ENCODE measurements at regions not wholly inside any gene's neighbourhood (a gene's known extent, or its start where the extent isn't known, plus 50 kb on each side); places are given as distances from the start of the nearest gene placed in this dataset.
"Not testable (repeated sequence)": the region's sequence is repeated elsewhere in the genome, so short reads cannot be mapped to it uniquely, and the experiment has no call there.

DNA sequence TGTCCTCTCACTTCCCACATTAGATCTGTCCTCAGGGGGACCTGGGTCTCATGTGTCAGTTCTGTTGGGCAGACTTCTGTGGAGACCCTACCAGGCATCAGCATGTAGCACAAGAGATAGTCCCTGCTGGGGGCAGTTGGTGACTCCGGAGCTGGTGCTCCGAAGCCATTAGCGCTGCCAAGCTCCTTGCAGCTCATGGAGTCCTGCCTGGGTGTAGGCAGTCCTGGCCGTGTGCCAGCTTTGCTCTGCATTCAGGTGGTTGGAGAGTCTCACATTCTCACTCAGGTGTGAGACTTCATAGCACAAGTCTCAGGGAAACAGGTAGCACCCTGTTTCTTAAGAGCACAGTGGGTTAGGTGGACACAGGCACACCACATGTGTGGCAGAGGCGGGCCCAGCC is 202.3 kb downstream of the LIPI start:
- DNase-seq (ENCODE audit: low read depth, low spot score) = not testable (repeated sequence)

DNA sequence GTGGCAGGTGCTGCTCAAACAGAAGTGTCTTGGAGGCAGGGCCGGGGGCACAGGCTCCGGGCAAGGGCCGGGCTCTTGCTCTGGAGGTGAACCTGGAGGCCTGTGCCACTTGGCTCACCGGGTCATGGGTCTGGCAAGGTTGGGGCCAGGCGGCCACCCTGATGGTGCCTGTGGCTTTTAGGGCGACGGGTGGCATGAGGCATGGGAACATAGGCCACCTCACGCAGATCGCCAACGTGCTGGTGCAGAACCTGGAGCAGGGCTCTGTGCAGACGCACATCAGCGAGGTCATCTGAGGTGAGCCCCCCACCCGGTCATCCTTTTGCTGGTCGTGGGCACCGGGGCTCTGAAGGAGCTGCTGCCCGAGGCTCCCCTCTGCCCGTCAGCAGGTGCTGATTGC is 202.7 kb downstream of the LIPI start:
- not testable (repeated sequence) for DNase-seq (ENCODE audit: low read depth, low spot score)

DNA sequence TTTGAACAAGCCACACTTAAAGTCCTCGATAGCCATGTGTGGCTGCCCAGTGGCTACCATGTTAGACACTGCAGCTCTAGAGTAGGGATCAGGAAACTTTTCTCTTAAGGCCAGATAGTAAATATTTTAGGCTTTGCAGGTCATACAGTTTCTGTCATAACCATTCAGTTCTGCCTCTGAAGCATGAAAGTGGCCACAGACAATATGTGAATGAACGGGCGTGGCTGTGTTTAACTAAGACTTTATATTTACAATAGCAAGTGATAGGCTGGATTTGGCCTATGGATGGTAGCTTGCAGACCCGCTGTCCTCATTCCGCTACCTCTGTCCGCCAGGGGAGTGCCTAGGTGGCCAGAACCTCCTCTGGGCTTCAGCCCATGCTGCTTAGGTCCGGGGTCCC is 204.6 kb downstream of the LIPI start:
- not testable (repeated sequence) for DNase-seq (ENCODE audit: low read depth, low spot score)

DNA sequence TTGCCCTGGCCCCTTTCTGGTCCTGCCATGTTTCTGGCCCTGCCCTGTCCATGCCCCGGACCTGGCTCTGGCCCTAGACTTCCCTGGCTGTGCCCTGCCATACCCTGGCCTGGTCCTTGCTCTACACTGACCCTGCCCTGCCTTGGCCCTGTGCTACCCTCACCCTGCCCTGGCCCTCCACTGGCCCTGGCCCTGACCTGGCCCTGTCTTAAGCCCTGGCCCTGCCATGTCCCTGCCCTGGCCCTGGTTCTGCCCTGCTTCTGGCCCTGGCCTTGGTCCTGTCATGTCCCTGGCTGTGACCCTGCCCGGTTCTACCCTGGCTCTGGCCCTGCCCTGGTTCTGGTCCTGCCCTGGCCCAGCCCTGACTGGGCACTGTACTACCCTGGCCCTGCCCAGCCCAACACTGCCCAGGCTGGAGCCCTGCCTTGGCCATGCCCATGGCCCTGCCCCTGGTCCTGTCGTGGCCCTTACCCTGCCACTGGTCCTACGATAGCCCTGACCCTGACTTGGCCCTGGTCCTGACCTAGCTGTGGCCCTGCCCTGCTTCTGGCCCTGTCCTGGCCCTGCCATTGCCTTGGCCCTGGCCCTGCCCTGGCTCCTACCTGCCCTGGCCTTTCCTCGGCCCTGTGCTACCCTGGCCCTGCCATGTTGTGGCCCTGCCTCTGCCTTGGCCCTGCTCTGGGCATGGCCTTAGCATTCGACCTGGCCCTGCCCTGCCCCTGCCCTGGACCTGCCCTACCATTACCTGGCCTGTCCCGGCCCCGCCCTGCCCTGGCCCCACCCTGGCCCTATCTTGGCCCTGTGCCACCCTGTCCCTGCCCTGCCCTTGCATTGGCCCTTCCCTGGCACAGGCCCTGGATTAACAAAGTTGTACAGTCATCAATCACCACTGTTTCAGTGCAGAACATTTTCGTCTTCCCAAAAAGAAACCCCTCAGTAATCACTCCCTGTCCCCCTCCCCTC is 223.5 kb downstream of the LIPI start:
- DNase-seq (ENCODE audit: low read depth, low spot score) = not testable (repeated sequence)

DNA sequence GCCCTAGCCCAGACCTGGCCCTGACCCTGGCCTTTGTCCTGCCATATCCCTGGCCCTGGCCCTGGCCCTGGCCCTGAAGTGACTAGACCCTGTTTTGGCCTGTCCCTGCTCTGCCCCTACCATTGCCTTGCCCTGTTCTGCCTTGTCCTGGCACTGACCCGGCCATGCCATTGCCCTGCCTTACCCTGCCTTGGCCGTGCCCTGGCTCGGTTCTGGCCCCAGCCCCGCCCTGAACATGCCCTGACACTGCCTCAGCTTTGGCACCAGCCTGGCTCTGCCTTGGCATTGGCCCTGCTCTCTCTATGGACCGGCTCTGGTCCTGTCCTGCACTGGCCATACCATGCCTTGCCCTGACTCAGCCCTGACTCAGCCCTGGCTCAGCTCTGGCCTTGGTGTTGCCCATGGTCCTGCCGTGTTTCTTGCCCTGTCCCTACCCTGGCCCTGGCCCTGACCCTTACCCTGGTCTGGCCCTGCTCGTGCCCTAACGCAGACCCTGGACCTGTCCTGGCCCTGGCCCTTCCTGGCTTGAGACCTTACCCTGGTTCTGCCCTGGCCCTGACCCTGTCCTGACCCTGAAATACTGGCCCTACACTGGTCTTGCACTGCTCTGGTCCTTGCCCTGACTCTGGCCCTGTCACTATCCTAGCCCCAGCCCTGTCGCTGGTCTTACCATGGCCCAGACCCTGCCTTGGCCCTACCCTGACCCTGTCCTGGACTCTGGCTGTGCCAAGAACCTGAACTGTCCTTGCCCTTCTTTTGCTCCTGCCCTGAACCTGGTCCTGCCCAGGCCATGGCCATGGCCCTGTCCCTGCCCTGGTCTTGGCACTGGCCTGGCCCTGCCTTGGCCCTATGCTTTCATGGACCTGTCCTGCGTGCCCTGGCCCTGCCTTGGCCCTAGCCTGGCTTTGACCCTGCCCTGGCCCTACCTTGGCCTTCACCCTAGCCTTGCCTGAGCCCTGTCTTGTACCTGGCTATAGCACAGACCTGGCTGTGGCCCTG is 224.6 kb downstream of the LIPI start:
- DNase-seq (ENCODE audit: low read depth, low spot score) = not testable (repeated sequence)

DNA sequence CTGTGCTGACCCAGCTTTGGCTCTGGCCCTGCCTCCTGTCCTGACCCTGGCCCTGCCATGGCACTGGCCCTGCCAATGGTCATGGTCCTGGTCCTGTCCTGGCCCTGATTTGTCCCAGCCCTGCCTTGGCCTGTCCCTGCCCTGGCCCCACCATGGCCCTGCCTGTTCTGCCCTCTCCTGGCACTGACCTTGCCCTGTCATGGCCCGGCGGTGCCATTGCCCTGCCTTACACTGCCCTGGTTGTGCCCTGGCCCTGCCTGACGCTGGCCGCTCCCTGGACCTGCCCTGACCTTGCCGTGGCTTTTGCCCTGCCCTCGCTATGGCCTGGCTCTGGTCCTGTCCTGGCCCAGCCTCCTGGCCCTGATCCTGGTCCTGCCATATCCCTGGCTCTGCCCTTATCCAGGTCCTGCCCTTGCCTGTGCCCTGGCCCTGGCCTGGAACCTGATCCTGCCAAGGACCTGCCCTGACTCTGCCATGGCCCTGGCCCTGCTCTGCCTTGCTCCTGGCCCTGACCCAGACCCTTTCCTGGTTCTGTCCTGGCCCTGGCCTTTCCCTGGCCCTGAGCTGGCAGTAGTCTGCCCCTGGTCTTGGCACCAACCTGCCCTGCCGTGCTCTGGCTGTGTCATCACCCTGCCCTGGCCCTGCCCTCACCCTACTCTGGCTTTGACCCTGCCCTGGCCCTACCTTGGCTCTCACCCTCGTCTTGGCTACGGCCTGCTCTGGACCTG is 225.5 kb downstream of the LIPI start:
- DNase-seq (ENCODE audit: low read depth, low spot score) = not testable (repeated sequence)

DNA sequence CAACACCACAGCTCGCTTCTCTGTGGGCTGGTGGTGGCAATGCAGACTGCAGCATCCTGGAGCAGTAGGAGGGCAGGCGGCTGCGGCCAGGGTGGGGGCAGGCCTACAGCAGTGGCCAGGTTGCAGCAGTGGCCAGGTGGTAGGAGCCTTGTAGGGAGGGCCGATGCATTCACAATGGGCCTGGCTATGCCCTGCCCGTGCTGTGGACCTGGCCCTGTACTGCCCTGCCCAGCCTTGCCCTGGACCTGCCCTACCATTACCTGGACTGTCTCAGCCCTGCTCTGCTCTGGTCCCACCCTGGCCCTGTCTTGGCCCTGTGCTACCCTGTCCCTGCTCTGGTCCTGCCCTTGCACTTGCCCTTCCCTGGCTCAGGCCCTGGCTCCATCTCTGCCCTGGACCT is 226.0 kb downstream of the LIPI start:
- not testable (repeated sequence) for DNase-seq (ENCODE audit: low read depth, low spot score)

DNA sequence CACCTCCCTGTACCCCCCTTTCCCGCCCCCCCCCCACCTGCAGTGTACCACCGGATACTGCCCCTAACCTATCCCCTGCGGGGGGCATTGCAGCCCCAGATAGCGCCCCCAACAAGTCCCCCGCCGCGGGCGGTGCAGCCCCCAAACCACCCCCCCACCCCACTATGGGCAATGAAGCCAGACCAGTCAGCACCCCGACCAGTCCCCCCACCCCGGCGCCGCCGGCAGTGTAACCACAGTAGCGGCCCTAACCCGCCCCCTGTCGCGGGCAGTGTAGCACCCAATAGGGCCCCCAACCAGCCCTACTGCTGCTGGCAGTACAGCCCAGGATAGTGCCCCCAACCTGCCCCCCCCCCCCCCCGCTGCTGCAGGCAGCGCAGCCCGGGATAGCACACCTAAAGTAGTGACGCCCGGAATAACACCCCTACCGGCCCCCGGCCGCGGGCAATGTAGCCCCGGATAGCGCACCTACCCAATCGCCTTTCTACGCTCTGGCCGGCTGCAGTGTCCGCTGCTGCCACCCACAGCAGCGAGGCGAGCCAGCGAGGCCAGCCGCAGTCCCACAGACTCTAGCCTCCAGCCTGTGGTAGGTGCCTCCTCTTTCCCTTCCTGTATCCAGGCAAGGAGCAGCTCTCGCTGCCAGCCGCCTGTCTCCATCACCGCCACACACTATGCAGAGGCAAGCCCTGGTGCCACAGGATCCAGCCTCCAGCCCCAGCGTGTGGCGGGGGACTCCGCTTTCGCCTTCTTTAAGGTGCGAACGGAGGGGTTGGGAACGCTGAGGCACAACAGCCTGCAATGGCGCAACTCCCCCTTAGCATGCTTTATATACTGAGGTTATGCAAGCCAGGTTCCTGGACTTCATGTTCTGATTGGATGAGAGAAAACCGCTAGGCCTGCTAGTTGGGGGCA is 229.3 kb downstream of the LIPI start:
- peak; percentile 3 for DNase-seq (ENCODE audit: low read depth, low spot score)

DNA sequence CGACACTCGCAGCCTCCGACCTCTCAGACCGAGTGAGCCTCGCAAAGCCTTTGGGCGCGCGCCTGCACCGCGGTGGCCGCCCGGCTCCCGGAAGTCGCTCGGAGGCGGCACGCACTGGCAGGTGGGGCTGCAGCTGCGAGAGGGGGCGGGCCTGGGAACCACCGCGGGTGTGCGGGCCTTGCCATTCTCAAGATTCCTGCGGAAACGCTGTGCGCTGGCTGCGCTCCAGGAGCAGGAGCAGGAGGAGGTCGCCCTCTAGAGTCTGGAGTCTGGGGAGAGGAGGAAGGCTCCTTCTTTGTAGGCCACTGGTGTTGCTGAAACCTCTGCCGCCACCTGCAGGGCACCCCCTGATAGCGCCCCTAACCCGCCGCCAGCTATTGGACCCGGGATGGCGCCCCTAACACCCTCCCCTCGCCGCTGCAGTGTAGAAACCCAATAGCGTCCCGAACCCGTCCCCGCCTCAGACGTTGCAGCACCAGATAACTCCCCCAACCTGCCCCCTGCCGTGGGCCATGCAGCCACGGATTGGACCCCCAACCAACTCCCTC is 230.6 kb downstream of the LIPI start:
- peak; percentile 95 for DNase-seq (ENCODE audit: low read depth, low spot score)

DNA sequence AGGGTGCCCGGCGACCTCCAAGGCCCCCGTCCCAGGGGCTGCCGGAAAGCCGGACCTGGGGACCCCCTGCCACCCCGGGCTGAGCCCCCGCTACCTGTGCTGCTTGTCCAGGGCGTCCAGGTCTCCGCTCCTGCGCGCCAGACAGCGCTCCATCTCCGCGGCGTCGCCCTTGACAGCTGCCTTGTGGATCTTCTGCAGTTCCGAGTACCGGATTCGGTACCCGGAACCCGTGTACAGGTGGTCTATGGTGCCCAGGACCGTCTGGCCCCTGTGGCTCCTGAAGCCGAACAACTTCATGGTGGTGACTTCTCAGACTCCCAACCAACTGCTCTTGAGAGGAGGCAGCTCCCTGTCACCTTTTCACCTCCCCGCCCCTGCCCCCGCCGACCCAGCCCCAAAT is 231.1 kb downstream of the LIPI start:
- DNase-seq (ENCODE audit: low read depth, low spot score) = peak; percentile 2

DNA sequence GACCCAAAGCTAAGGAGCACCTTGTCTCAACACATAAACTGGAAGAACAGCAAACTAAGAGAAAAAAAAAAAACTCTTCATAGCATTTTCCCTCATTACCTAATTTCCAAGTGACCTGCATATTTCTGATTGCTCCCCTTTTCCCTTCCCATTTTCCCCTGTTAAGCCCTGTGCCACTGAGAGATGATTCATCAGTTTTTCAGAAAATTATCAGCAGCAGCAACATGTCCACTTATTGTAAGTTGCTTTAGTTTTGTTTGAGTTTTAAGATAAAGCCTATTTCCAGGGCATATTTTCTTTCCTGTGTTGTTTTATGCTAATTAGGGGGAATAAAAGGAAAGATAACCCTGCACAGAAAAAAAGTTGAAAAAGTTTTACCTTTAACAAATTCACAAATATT is 236.2 kb downstream of the LIPI start:
- not testable (repeated sequence) for DNase-seq (ENCODE audit: low read depth, low spot score)

DNA sequence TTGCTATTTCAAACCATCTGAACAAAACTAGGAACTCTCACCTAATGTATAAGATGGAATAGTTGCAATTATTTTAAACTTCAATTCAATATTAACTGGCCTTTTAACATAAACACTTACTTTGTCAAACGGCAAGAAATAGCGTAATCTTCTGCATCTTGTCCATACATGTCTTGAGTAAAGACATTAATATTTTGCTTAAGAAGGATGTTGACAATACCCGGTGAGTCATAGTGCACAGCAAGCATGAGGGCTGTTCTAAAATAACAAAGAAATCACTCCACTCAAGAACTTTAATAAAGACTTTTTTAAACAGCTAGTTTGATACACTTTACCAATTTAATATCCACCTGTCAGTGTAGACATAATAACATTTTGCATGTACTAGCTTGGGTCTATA is 240.9 kb downstream of the LIPI start:
- not testable (repeated sequence) for DNase-seq (ENCODE audit: low read depth, low spot score)

DNA sequence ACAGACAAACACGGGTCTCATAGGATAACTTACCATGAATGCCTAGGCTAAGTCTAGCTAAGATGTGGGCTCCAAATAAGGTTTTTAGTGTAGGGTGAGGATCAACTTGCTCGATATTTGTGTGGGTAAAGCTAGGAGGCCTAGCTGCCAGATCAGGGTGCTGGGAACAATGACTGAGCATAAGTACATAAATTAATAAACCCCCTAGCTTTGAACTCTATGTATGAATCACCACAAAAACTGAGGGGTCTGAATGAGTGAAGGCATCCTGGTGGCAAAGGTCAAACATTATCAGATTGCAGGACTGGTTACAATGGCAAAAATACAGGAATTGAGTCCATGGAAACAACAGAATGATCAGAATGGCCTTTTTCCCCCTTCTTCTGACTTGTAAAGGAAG is 241.8 kb downstream of the LIPI start:
- DNase-seq (ENCODE audit: low read depth, low spot score) = not testable (repeated sequence)

DNA sequence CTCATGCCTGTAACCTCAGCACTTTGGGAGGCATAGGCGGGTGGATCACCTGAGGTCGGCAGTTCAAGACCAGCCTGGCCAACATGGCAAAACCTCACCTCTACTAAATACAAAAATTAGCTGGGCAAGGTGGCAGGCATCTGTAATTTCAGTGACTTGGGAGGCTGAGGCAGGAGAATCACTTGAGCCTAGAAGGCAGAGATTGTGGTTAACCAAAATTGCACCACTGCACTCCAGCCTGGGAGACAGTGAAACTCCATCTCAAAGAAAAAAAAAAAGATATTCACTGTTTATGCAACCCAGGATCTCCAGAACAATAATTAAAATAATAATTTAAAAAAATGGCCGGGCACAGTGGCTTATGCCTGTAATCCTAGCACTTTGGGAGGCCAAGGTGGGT is 247.5 kb downstream of the LIPI start:
- DNase-seq (ENCODE audit: low read depth, low spot score) = not testable (repeated sequence)

DNA sequence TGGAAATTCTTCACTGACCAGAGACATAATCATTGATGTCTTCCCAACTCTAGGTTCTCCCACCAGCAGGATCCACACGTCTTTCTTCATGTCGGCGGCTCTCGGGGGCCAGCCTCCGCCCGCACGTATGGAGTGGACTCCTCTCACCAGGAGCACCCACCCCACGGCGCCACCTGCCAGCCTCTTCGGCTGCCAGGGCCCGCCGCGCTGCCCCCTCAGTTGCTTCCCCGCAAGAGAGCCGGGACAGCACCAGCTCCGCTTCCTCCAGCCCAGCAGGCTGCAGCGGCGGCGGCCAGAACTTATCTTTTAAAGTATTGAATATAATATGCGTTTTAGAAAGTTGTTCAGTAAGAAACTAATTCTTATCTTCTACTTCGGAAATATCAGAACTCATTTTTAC is 273.5 kb downstream of the LIPI start:
- no peak for DNase-seq (ENCODE audit: low read depth, low spot score)

DNA sequence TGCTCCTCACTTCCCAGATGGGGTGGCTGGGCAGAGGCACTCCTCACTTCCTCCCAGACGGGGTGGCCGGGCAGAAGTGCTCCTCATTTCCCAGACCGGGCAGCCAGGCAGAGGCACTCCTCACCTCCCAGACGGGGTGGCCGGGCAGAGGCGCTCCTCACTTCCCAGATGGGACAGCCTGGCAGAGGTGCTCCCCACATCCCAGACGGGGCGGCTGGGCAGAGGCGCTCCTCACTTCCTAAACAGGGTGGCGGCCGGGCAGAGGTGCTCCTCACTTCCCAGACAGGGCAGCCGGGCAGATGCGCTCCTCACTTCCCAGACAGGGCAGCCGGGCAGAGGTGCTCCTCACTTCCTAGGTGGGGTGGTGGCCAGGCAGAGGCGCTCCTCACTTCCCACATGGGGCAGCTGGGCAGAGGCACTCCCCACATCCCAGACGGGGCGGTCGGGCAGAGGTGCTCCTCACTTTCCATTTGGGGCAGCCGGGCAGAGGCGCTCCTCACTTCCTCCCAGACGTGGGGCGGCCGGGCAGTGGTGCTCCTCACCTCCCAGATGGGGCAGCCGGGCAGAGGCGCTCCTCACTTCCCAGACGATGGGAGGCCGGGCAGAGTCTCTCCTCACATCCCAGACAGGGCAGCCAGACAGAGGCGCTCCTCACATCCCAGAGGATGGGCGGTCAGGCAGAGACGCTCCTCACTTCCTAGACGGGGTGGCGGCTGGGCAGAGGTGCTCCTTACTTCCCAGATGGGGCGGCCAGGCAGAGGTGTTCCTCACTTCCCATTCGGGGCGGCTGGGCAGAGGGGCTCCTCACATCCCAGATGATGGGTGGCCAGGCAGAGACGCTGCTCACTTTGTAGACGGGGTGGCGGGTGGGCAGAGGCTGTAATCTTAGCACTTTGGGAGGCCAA is 274.5 kb downstream of the LIPI start:
- not testable (repeated sequence) for DNase-seq (ENCODE audit: low read depth, low spot score)

DNA sequence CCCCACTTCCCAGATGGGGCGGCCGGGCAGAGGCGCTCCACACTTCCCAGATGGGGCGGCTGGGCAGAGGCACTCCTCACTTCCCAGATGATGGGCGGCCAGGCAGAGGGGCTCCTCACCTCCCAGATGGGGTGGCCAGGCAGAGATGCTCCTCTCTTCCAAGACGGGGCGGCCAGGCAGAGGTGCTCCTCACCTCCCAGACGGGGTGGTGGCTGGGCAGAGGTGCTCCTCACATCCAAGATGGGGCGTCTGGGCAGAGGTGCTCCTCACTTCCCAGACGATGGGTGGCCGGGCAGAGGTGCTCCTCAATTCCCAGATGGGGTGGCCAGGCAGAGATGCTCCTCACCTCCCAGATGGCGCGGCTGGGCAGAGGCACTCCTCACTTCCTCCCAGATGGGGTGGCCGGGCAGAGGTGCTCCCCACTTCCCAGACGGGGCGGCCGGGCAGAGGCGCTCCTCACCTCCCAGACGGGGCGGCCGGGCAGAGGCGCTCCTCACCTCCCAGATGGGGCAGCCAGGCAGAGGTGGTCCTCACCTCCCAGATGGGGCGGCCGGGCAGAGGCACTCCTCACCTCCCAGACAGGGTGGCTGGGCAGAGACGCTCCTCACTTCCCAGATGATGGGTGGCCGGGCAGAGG is 275.2 kb downstream of the LIPI start:
- DNase-seq (ENCODE audit: low read depth, low spot score) = not testable (repeated sequence)

DNA sequence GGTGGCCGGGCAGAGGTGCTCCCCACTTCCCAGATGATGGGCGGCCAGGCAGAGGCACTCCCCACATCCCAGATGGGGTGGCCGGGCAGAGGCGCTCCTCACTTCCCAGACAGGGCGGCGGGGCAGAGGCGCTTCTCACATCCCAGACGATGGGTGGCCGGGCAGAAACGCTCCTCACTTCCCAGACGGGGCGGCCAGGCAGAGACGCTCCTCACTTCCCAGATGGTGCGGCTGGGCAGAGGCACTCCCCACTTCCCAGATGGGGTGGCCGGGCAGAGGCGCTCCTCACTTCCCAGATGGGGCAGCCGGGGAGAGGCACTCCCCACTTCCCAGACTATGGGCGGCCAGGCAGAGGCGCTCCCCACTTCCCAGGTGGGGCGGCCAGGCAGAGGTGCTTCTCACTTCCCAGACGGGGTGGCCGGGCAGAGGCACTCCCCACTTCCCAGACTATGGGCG is 275.8 kb downstream of the LIPI start:
- DNase-seq (ENCODE audit: low read depth, low spot score) = not testable (repeated sequence)

Data from ELF-1 (cell line).